NT2/D1 (cell line): ENCODE measurements at regions not wholly inside any gene's neighbourhood (a gene's known extent, or its start where the extent isn't known, plus 50 kb on each side); places are given as distances from the start of the nearest gene placed in this dataset.

Source experiments
- DNase-seq: peaks from one replicate; pipeline ENCODE4 v3.0.0-alpha.2; 2011; ENCODE audit warnings: low read depth, low spot score
- H3K27me3 ChIP-seq: 2 replicates; pipeline ENCODE4 v1.6.0; 2011; ENCODE audit warnings: mild to moderate bottlenecking; ENCODE audit not compliant: insufficient read length, insufficient read depth
- H3K36me3 ChIP-seq: 2 replicates; pipeline ENCODE4 v1.6.1; 2011; ENCODE audit warnings: mild to moderate bottlenecking, low read length, mixed read lengths; ENCODE audit not compliant: insufficient read depth, insufficient read length
- H3K4me1 ChIP-seq: 2 replicates; pipeline ENCODE4 v1.5.1; 2011; ENCODE audit not compliant: insufficient read depth, insufficient read length
- H3K4me3 ChIP-seq: 2 replicates; pipeline ENCODE4 v1.5.1; 2011; ENCODE audit warnings: low read depth; ENCODE audit not compliant: insufficient read length
- H3K9ac ChIP-seq: 2 replicates; pipeline ENCODE4 v1.6.0; 2011; ENCODE audit warnings: low read depth; ENCODE audit not compliant: insufficient read length
- H3K9me3 ChIP-seq: 2 replicates; pipeline ENCODE4 v1.5.1; 2011; ENCODE audit warnings: mild to moderate bottlenecking, low read length; ENCODE audit not compliant: insufficient read depth
- SUZ12 ChIP-seq: IDR thresholded peaks from 2 replicates; pipeline ENCODE4 v1.6.1; 2011; ENCODE audit not compliant: insufficient read length, insufficient read depth; ENCODE audit errors: extremely low read depth
- YY1 ChIP-seq: IDR thresholded peaks from 2 replicates; pipeline ENCODE4 v1.6.1; 2011; ENCODE audit not compliant: insufficient read length, insufficient read depth
- ZNF274 ChIP-seq: IDR thresholded peaks from 2 replicates; pipeline ENCODE4 v1.6.1; 2011; ENCODE audit warnings: mild to moderate bottlenecking, low read depth, low read length

DNA sequence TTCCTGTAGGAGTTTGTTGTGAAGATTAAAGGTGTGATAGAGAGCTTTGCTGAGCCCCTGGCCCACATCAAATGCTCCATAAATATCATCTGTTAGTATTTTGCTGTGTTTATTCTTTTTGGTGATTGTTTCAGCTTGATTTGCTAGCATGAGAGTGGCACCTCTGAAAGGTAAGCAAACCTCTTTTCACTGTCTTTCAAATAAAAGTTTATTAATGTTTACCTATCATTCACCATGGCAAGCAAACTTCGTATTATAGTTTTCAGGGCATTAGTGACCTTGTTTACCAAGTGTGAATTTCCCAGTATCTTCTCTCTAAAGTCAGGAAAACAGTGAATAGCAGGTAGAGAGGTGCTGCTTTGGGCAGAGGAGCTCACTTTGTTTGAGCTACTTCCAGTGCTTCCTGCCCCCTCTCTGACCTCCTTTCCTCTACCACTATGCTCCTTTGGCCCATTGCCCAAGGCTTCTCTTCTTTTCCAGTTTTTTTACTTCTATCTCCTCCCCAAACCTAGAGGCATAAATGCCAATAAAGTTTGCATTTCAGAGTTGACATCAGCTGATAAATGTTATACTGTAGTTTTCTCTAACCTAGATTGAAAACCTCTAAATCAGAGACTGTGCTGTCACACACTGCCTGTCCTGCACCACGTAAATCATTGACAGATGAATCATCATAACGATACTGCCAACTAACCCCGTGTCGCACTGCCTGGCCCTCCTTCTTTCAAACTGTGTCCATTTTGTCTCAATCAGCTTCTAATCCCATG is 569.0 kb downstream of the TUSC7 start:
- no peaks in the 10 kb centered on the region for H3K36me3 ChIP-seq
- TF ChIP-seq ZNF274, result no peak
- TF ChIP-seq YY1, result no peak
- TF ChIP-seq SUZ12, result no peak
- H3K9ac ChIP-seq, result no peak overlapping the region
- no peak for DNase-seq
- H3K27me3 ChIP-seq, result no peaks in the 10 kb centered on the region
- H3K4me3 ChIP-seq, result no peak overlapping the region
- H3K4me1 ChIP-seq, result no peaks in the 10 kb centered on the region
- H3K9me3 ChIP-seq, result no peaks in the 10 kb centered on the region

DNA sequence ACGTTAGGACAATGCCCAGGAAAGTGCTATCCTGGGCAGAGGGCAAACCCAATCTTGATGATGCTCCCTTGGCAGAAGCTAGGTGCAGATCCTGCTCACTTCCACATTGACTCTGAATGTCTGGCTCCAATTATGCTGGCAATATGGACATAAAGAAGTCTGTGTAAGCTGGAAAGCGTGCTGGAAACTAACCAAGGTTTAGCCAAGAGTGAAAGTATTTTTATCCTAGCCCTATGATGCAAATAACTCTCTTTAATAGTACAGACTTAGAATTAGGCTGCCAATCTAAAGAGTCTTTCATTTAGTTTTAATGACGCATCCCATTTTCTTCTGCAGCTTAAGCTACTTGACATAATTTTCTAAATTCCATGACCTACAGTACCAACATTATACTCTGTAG is 571.8 kb downstream of the TUSC7 start:
- no peaks in the 10 kb centered on the region for H3K9me3 ChIP-seq
- TF ChIP-seq SUZ12 (no peak), ZNF274 (no peak), YY1 (no peak)
- H3K4me1 ChIP-seq, result no peaks in the 10 kb centered on the region
- H3K9ac ChIP-seq, result no peak overlapping the region
- no peaks in the 10 kb centered on the region for H3K36me3 ChIP-seq
- H3K4me3 ChIP-seq, result no peak overlapping the region
- H3K27me3 ChIP-seq, result no peaks in the 10 kb centered on the region
- no peak for DNase-seq

DNA sequence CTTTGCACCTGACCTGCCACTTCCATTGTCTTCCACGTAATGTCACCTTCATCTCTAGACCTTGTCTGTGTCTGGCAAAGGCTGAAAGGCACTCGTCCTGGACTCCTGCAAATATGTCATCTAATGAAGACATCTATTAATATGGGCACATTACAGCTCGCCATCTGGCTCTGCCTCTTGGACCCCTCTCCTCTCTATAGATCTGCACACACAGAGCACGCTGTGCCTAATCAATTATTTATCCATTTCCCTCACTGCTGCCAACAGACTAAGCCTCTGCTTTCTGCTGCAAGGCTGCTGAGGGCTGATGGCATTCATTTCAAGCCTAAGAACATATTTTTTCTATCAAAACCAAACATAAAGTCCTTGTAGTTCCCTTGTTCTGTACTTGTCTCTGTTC is 573.0 kb downstream of the TUSC7 start:
- no peak overlapping the region for H3K9ac ChIP-seq
- DNase-seq, result no peak
- no peak for TF ChIP-seq ZNF274
- TF ChIP-seq YY1, result no peak
- TF ChIP-seq SUZ12, result no peak

DNA sequence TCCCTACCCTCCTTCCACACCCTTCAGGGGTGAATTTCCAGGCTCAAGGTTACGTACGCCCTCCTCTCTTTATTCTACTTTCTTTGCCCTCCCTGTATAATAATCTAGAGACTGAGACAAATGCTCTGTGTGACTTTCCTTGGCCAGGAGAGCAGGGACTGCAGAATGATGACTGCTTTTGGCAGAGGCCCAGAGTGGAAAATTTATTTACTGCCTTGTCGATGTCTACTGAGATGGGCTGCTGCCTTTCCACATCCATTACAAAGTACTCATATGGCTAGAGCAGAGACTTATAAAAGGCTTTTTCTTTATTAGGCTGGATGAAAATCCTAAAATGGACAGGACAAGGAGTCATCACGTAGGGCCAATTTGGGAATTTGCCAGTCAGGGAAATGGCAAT is 576.2 kb downstream of the TUSC7 start:
- H3K4me1 ChIP-seq, result no peaks in the 10 kb centered on the region
- H3K27me3 ChIP-seq, result no peaks in the 10 kb centered on the region
- no peak overlapping the region for H3K4me3 ChIP-seq
- no peaks in the 10 kb centered on the region for H3K9me3 ChIP-seq
- no peaks in the 10 kb centered on the region for H3K36me3 ChIP-seq
- DNase-seq, result no peak
- TF ChIP-seq ZNF274, result no peak
- TF ChIP-seq YY1, result no peak
- TF ChIP-seq SUZ12, result no peak
- no peak overlapping the region for H3K9ac ChIP-seq

More for the DNA sequence above, 573.0 kb downstream of the TUSC7 start:
- no peaks in the 10 kb centered on the region for H3K36me3 ChIP-seq
- H3K4me1 ChIP-seq, result no peaks in the 10 kb centered on the region
- no peaks in the 10 kb centered on the region for H3K27me3 ChIP-seq
- no peak overlapping the region for H3K4me3 ChIP-seq
- no peaks in the 10 kb centered on the region for H3K9me3 ChIP-seq

DNA sequence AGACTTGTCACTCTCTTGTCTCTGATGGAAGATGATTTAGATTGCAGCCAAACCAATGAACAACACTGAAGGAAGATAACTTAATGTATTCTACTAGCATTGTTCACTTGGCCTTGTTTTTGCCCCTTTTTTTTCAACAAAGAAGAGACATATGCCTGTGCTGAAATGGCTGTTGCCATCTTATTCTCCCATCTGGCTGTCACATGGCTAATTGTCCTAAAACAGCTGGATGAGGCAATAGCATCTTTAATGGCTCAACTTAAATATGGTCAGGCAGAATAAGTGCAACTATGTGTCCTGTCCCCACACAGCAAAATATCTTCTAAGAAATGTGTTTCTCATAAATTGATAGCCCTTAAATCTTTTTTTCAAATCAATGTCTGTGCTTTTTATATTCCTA is 576.9 kb downstream of the TUSC7 start:
- no peaks in the 10 kb centered on the region for H3K36me3 ChIP-seq
- H3K4me3 ChIP-seq, result no peak overlapping the region
- no peaks in the 10 kb centered on the region for H3K9me3 ChIP-seq
- DNase-seq, result no peak
- H3K4me1 ChIP-seq, result no peaks in the 10 kb centered on the region
- no peaks in the 10 kb centered on the region for H3K27me3 ChIP-seq
- TF ChIP-seq SUZ12 (no peak), YY1 (no peak)
- H3K9ac ChIP-seq, result no peak overlapping the region

DNA sequence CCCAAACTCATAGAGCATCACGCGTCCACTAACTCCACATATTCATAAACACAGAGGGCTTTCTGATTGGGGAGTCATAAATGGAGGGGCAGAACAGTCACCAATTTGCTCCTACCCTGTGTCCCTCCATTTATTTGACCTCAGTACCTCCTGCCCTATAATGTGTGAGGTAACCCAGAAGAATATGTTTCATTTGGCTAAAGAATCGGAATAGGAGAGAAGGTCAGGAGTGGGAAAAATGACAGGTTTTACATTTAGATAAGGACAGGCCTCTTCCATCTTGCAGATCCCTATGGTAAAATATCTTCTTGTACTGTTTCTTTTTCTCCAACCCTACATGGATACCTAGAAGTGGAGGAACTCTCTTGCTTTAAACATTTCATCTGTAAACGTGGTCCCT is 578.0 kb downstream of the TUSC7 start:
- no peaks in the 10 kb centered on the region for H3K4me1 ChIP-seq
- H3K9ac ChIP-seq, result no peak overlapping the region
- H3K27me3 ChIP-seq, result no peaks in the 10 kb centered on the region
- no peaks in the 10 kb centered on the region for H3K36me3 ChIP-seq
- no peaks in the 10 kb centered on the region for H3K9me3 ChIP-seq
- no peak for DNase-seq
- H3K4me3 ChIP-seq, result no peak overlapping the region
- TF ChIP-seq SUZ12 (no peak), ZNF274 (no peak), YY1 (no peak)

DNA sequence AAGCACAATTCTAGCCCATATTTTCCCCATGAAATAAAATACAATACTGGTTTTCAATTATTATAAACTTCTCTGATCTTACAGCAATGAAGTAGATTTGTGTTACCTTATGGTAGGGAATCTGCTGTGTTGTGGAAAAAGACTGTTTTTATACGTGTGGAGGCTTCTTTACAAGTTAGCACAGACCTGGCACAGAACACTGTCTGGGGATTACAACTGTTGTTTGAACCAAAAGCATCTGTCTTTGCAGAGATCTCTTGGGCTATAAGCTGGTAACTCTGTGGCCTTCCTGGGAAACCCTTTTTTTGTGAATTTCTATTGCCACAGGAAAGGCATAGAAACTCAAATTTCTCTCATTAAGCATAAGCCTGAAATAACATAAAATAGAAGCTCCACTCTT is 581.9 kb downstream of the TUSC7 start:
- no peak for TF ChIP-seq ZNF274
- TF ChIP-seq SUZ12, result no peak
- TF ChIP-seq YY1, result no peak
- DNase-seq, result no peak
- H3K9ac ChIP-seq, result no peak overlapping the region
- no peaks in the 10 kb centered on the region for H3K9me3 ChIP-seq
- H3K36me3 ChIP-seq, result no peaks in the 10 kb centered on the region
- no peaks in the 10 kb centered on the region for H3K4me1 ChIP-seq
- no peak overlapping the region for H3K4me3 ChIP-seq
- no peaks in the 10 kb centered on the region for H3K27me3 ChIP-seq
